Tibial nerve (tissue), 4 donors: ENCODE measurements at regions not wholly inside any gene's neighbourhood (a gene's known extent, or its start where the extent isn't known, plus 50 kb on each side); places are given as distances from the start of the nearest gene placed in this dataset.

ENCODE experiments used
- DNase-seq, 2 donors: peaks; one replicate each; pipeline ENCODE4 v3.0.0-alpha.2; 2019; ENCODE audit warnings: low spot score in 2 of 2
- H3K27ac ChIP-seq, 4 donors: fragments of 200-600 bp; sonication (generic) in 3 of 4; one replicate each; pipeline ENCODE4 v1.5.1; 2017 to 2019; ENCODE audit warnings: mild to moderate bottlenecking in 1 of 4
- H3K27me3 ChIP-seq, 2 donors: fragments of 200-600 bp; sonication (generic) in 1 of 2; one replicate each; pipeline versions ENCODE4 v1.5.1 to v1.6.0; 2017 to 2019
- H3K36me3 ChIP-seq, 3 donors: fragments of 200-600 bp; sonication (generic); one replicate each; pipeline ENCODE4 v1.5.1; 2018 to 2019
- H3K4me1 ChIP-seq, 4 donors: fragments of 200-600 bp; sonication (generic) in 3 of 4; one replicate each; pipeline ENCODE4 v1.5.1; 2017 to 2019
- H3K4me3 ChIP-seq, 4 donors: fragments of 200-600 bp; sonication (generic) in 3 of 4; one replicate each; pipeline ENCODE4 v1.5.1; 2017 to 2019; ENCODE audit warnings: mild to moderate bottlenecking in 1 of 4, moderate library complexity in 1 of 4
- H3K9me3 ChIP-seq, 4 donors: fragments of 200-600 bp; sonication (generic) in 3 of 4; one replicate each; pipeline ENCODE4 v1.5.1; 2017 to 2019
- EP300 ChIP-seq, 2 donors: sonication (generic); formaldehyde crosslinking; IDR thresholded peaks; one replicate each; pipeline ENCODE4 v1.6.1; 2017; ENCODE audit warnings: antibody characterized with exemption in 2 of 2, mild to moderate bottlenecking in 1 of 2
- POLR2A ChIP-seq, 2 donors: fragments of 450-650 bp; IDR thresholded peaks; one replicate each; pipeline ENCODE4 v1.6.1; 2017; ENCODE audit warnings: antibody characterized with exemption in 2 of 2, mild to moderate bottlenecking in 2 of 2, moderate library complexity in 2 of 2
- WGBS, 2 donors: methylation state at CpG; one replicate each; pipeline ENCODE4 v1.1.5; 2018; 5-methylcytosine and 5-hydroxymethylcytosine counted together
- TF ChIP-seq, protein P1 (sequence below), 5 experiments: fragments of 200-600 bp in 3 of 5; fragments of 450-650 bp in 2 of 5; sonication (generic) in 3 of 5; IDR thresholded peaks; one replicate each; pipeline ENCODE4 v1.5.1; 2016 to 2019; ENCODE audit warnings: antibody characterized with exemption in 5 of 5, mild to moderate bottlenecking in 3 of 5, moderate library complexity in 2 of 5

DNA sequence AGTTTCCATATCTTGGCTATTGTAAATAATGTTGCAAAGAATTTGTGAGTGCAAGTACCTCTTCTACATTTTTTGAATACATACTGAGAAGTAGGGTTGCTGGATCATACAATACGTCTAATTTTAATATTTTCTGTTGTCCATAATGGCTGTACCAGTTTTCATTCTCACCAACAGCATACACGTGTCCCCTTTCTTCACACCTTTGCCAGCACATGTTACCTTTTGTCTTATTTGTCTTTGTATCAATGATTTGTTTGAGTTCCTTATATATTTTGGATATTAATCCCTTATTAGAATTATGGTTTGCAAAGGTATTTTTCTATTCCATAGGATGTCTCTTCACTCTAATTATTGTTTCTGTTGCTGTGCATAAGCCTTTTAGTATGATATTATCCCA lies 904.3 kb downstream of the METTL15 start:
- TF ChIP-seq, protein P1, sequence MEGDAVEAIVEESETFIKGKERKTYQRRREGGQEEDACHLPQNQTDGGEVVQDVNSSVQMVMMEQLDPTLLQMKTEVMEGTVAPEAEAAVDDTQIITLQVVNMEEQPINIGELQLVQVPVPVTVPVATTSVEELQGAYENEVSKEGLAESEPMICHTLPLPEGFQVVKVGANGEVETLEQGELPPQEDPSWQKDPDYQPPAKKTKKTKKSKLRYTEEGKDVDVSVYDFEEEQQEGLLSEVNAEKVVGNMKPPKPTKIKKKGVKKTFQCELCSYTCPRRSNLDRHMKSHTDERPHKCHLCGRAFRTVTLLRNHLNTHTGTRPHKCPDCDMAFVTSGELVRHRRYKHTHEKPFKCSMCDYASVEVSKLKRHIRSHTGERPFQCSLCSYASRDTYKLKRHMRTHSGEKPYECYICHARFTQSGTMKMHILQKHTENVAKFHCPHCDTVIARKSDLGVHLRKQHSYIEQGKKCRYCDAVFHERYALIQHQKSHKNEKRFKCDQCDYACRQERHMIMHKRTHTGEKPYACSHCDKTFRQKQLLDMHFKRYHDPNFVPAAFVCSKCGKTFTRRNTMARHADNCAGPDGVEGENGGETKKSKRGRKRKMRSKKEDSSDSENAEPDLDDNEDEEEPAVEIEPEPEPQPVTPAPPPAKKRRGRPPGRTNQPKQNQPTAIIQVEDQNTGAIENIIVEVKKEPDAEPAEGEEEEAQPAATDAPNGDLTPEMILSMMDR (IDR thresholded peaks at IDR 0.05), result no peak
- no peak for TF ChIP-seq POLR2A (IDR thresholded peaks at IDR 0.05)
- no peak for TF ChIP-seq EP300 (IDR thresholded peaks at IDR 0.05)
- Histone ChIP-seq H3K4me1 (no peaks in the 10 kb centered on the region), H3K4me3 (no peak overlapping the region), H3K27ac (no peak overlapping the region), H3K9me3 (no peaks in the 10 kb centered on the region), H3K36me3 (no peaks in the 10 kb centered on the region), H3K27me3 (no peaks in the 10 kb centered on the region)
- WGBS, 2 donors, result 29 to 40% methylated on average over 2 of the region's 2 CpGs
- DNase-seq, result no peak

DNA sequence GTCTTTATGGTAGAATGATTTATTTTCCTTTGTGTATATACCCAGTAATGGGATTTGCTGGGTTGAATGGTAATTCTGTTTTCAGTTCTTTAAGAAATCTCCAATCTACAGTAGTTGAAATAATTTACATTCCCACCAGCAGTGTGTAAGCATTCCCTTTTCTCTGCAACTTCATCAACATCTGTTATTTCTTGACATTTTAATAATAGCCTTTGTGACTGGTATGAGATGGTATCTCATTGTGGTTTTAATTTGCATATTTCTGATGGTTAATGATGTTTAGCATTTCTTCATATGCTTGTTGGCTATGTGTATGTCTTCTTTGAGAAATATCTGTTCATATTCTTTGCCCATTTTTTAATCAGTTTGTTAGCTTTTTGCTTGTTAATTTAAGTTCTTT lies 901.2 kb downstream of the METTL15 start:
- Histone ChIP-seq H3K4me3 (no peak overlapping the region), H3K4me1 (no peaks in the 10 kb centered on the region), H3K9me3 (no peaks in the 10 kb centered on the region), H3K27me3 (no peaks in the 10 kb centered on the region), H3K27ac (no peak overlapping the region), H3K36me3 (no peaks in the 10 kb centered on the region)
- TF ChIP-seq, protein P1 (IDR thresholded peaks at IDR 0.05), result no peak
- no peak for TF ChIP-seq POLR2A (IDR thresholded peaks at IDR 0.05)
- no peak for TF ChIP-seq EP300 (IDR thresholded peaks at IDR 0.05)
- DNase-seq, result no peak

DNA sequence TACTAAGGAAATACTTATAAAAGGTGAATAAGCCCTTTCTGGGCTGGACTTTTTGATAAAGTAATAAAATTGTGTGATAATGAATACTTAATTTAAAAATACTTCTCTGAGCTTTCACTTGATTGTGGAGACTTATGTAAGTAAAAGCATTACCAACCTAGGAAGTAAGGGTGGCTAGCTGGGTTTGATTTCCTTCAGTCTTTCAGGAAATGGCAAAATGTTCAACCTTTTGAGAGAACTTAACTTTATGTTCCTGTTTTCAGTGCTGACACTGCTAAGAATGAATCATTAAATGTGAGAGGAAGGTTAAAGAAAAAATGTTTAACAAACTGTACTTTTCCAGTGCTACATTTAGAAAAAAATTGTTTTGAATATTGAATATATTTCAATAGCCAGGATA lies 900.3 kb downstream of the METTL15 start:
- Histone ChIP-seq H3K27ac (no peak overlapping the region), H3K36me3 (no peaks in the 10 kb centered on the region), H3K4me1 (no peaks in the 10 kb centered on the region), H3K9me3 (no peaks in the 10 kb centered on the region), H3K27me3 (no peaks in the 10 kb centered on the region), H3K4me3 (no peak overlapping the region)
- DNase-seq, result no peak
- TF ChIP-seq POLR2A (IDR thresholded peaks at IDR 0.05) (no peak), EP300 (IDR thresholded peaks at IDR 0.05) (no peak)
- TF ChIP-seq, protein P1 (IDR thresholded peaks at IDR 0.05), result no peak

DNA sequence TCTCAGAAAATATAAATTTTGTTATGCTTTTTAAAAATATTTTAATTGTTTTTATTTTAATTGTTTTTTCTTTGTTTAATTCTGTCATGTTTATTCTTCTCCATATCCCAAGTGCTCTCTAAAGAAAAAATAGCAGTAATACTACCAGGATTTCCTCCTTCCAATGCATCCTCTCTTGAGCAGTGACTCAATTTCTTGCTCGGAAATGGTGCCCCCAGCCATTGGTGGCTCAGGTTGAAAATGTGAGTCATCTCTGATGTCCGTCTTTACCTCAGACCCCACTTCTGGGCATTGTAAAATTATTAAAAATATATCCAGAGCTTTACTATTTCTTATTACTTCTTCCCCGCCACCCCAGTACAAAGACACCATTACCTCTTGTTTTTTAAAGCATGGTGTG lies 898.5 kb downstream of the METTL15 start:
- Histone ChIP-seq H3K4me3 (no peak overlapping the region), H3K9me3 (no peaks in the 10 kb centered on the region), H3K4me1 (no peaks in the 10 kb centered on the region), H3K36me3 (no peaks in the 10 kb centered on the region), H3K27me3 (no peaks in the 10 kb centered on the region), H3K27ac (no peak overlapping the region)
- TF ChIP-seq, protein P1 (IDR thresholded peaks at IDR 0.05), result no peak
- TF ChIP-seq EP300 (IDR thresholded peaks at IDR 0.05), result no peak
- TF ChIP-seq POLR2A (IDR thresholded peaks at IDR 0.05), result no peak
- no peak for DNase-seq
- 78 to 87% methylated on average over 3 of the region's 3 CpGs for WGBS, 2 donors

DNA sequence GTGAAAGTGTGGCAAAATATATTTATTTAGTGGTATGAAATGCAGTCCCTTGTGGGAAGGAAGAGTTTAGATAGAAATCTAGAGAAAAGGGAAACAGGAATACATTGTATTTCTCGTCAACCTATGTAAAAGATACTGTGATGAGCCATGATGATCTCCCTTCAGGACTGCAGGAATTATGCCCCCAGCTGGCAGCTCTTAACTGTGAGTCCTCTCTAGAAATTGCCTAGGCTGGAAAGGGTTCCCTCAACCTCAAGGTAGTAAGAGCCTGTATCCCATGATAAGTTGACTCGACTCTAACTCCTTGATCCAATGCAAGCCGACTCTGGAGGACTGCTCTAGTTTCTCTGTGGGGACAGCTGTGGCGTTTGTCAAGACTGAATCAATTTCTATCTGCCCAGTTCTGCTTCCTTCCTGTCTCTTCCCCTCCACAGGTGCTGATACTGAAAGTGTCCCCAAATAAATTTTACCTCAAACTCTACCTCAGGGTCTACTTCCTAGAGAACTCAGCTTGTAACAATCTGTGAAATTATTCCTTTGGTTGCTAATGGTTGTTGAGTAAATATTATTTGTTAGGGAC lies 897.3 kb downstream of the METTL15 start:
- H3K27ac ChIP-seq, result no peak overlapping the region
- no peak for TF ChIP-seq POLR2A (IDR thresholded peaks at IDR 0.05)
- no peak for TF ChIP-seq EP300 (IDR thresholded peaks at IDR 0.05)
- TF ChIP-seq, protein P1 (IDR thresholded peaks at IDR 0.05), result no peak

More for the DNA sequence above, 897.3 kb downstream of the METTL15 start:
- no peaks in the 10 kb centered on the region for H3K9me3 ChIP-seq
- DNase-seq, result no peak
- no peak overlapping the region for H3K4me3 ChIP-seq
- WGBS, 2 donors, result 83 to 90% methylated on average over 4 of the region's 4 CpGs
- no peaks in the 10 kb centered on the region for H3K4me1 ChIP-seq
- no peaks in the 10 kb centered on the region for H3K36me3 ChIP-seq
- H3K27me3 ChIP-seq, result no peaks in the 10 kb centered on the region
